Sigmoid colon (tissue), 6 donors: ENCODE measurements at regions not wholly inside any gene's neighbourhood (a gene's known extent, or its start where the extent isn't known, plus 50 kb on each side); places are given as distances from the start of the nearest gene placed in this dataset.
"Not testable (repeated sequence)": the region's sequence is repeated elsewhere in the genome, so short reads cannot be mapped to it uniquely, and the experiment has no call there.

Experiments used
- DNase-seq: peaks from one replicate; pipeline ENCODE4 v3.0.0-alpha.2; 2019
- H3K27ac ChIP-seq, 4 donors: fragments of 200-600 bp; sonication (generic); one replicate each; pipeline ENCODE4 v1.5.1; 2016 to 2019; ENCODE audit warnings: mild to moderate bottlenecking in 1 of 4
- H3K27me3 ChIP-seq, 3 donors: fragments of 200-600 bp; sonication (generic); one replicate each; pipeline ENCODE4 v1.5.1; 2019; ENCODE audit warnings: mild to moderate bottlenecking in 1 of 3
- H3K36me3 ChIP-seq, 4 donors: fragments of 200-600 bp; sonication (generic); one replicate each; pipeline ENCODE4 v1.5.1; 2016 to 2019
- H3K4me1 ChIP-seq, 4 donors: fragments of 200-600 bp; sonication (generic); one replicate each; pipeline ENCODE4 v1.5.1; 2017 to 2019
- H3K4me3 ChIP-seq, 4 donors: fragments of 200-600 bp; sonication (generic); one replicate each; pipeline ENCODE4 v1.5.1; 2017 to 2019; ENCODE audit warnings: mild to moderate bottlenecking in 2 of 4, moderate library complexity in 1 of 4
- H3K9me3 ChIP-seq, 4 donors: fragments of 200-600 bp in 3 of 4; sonication (generic) in 3 of 4; one replicate each; pipeline versions ENCODE4 v1.5.1 to v1.6.1; 2013 to 2019
- CTCF ChIP-seq, 4 experiments: fragments of 450-650 bp in 3 of 4; fragments of 200-600 bp in 1 of 4; IDR thresholded peaks; one replicate each; pipeline ENCODE4 v1.5.1; 2016 to 2019; ENCODE audit warnings: antibody characterized with exemption in 4 of 4, mild to moderate bottlenecking in 3 of 4, moderate library complexity in 2 of 4
- EP300 ChIP-seq, 4 donors: sonication (generic); formaldehyde crosslinking; IDR thresholded peaks; one replicate each; pipeline ENCODE4 v1.6.1; 2017; ENCODE audit warnings: antibody characterized with exemption in 4 of 4
- POLR2A ChIP-seq, 2 donors: fragments of 450-650 bp; IDR thresholded peaks; one replicate each; pipeline ENCODE4 v1.6.1; 2016; ENCODE audit warnings: antibody characterized with exemption in 2 of 2, mild to moderate bottlenecking in 2 of 2, moderate library complexity in 2 of 2
- POLR2AphosphoS5 ChIP-seq, 4 donors: sonication (generic); formaldehyde crosslinking; IDR thresholded peaks; one replicate each; pipeline ENCODE4 v1.6.1; 2017; ENCODE audit warnings: antibody characterized with exemption in 4 of 4
- WGBS, 2 donors: extraction: QIAGEN DNeasy Blood & Tissue Kit; methylation state at CpG; one replicate each; pipeline ENCODE4 v1.1.7; 2013; 5-methylcytosine and 5-hydroxymethylcytosine counted together
- intact Hi-C: fragments of 100-400 bp; cut with DNase I; formaldehyde crosslinking; loops from one replicate; pipeline ENCODE4 v1.15.1; 2023
- donor health status: healthy with polysubstance abuse.
- donor health status: healthy.

DNA sequence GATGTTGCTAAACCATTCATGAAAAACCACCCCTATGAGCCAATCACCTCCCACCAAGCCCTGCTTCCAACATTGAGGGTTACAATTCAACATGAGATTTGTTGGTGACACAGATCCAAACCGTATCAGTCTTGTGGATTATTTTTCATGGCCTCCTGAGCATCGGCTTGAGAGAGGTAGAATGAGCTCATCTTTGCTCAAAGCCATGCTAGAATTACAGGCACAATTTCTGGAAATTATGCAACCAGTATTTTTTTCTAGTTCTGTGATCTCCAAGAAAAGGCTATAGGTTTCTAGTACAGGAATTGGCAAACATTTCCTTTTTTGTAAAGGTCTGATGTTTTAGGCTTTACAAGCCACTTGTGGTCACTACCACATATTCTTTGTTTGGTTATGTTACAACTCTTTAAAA, 219.4 kb downstream of the DUSP10 start:
- no peak overlapping the region for H3K27ac ChIP-seq
- no peaks in the 10 kb centered on the region for H3K36me3 ChIP-seq
- 77 to 84% methylated on average over 2 of the region's 2 CpGs for WGBS, 2 donors
- DNase-seq: no peak
- no peaks in the 10 kb centered on the region for H3K27me3 ChIP-seq
- no peaks in the 10 kb centered on the region for H3K9me3 ChIP-seq
- intact Hi-C loops: loop anchor here (1.0 kb wide), 1 partner anchor 33 kb away; no protein-coding TSS in a partner anchor
- TF ChIP-seq POLR2AphosphoS5 (IDR thresholded peaks at IDR 0.05): no peak
- TF ChIP-seq EP300 (IDR thresholded peaks at IDR 0.05): no peak
- TF ChIP-seq POLR2A (IDR thresholded peaks at IDR 0.05): no peak
- TF ChIP-seq CTCF (IDR thresholded peaks at IDR 0.05): no peak
- no peak overlapping the region for H3K4me3 ChIP-seq
- no peaks in the 10 kb centered on the region for H3K4me1 ChIP-seq

GRCh38 chr1:221525749-221526148, 216.1 kb downstream of the DUSP10 start:
- Histone ChIP-seq H3K9me3 (no peaks in the 10 kb centered on the region), H3K4me1 (no peaks in the 10 kb centered on the region), H3K27me3 (no peaks in the 10 kb centered on the region), H3K4me3 (no peak overlapping the region), H3K36me3 (no peaks in the 10 kb centered on the region), H3K27ac (no peak overlapping the region)
- TF ChIP-seq CTCF (IDR thresholded peaks at IDR 0.05) (no peak), POLR2A (IDR thresholded peaks at IDR 0.05) (no peak), EP300 (IDR thresholded peaks at IDR 0.05) (no peak), POLR2AphosphoS5 (IDR thresholded peaks at IDR 0.05) (no peak)
- no peak for DNase-seq
- intact Hi-C loops: no loop called here
- WGBS, 2 donors: 50 to 76% methylated on average over 2 of the region's 2 CpGs

GRCh38 chr1:221527302-221527701, 214.6 kb downstream of the DUSP10 start:
- intact Hi-C loops: no loop called here
- 61 to 72% methylated on average over 3 of the region's 3 CpGs for WGBS, 2 donors

GRCh38 chr1:221527886-221528624, 213.8 kb downstream of the DUSP10 start:
- WGBS, 2 donors: 62 to 86% methylated on average over 3 of the region's 3 CpGs
- TF ChIP-seq POLR2AphosphoS5 (IDR thresholded peaks at IDR 0.05) (no peak), EP300 (IDR thresholded peaks at IDR 0.05) (no peak), CTCF (IDR thresholded peaks at IDR 0.05) (no peak), POLR2A (IDR thresholded peaks at IDR 0.05) (no peak)
- Histone ChIP-seq H3K4me1 (no peaks in the 10 kb centered on the region), H3K4me3 (no peak overlapping the region), H3K27me3 (no peaks in the 10 kb centered on the region), H3K36me3 (no peaks in the 10 kb centered on the region), H3K27ac (no peak overlapping the region), H3K9me3 (no peaks in the 10 kb centered on the region)
- intact Hi-C loops: no loop called here
- DNase-seq: no peak

More at GRCh38 chr1:221527302-221527701, 214.6 kb downstream of the DUSP10 start:
- DNase-seq: no peak
- Histone ChIP-seq H3K4me3 (no peak overlapping the region), H3K27me3 (no peaks in the 10 kb centered on the region), H3K27ac (no peak overlapping the region), H3K36me3 (no peaks in the 10 kb centered on the region), H3K9me3 (no peaks in the 10 kb centered on the region), H3K4me1 (no peaks in the 10 kb centered on the region)
- TF ChIP-seq CTCF (IDR thresholded peaks at IDR 0.05) (no peak), EP300 (IDR thresholded peaks at IDR 0.05) (no peak), POLR2AphosphoS5 (IDR thresholded peaks at IDR 0.05) (no peak), POLR2A (IDR thresholded peaks at IDR 0.05) (no peak)

- DNase-seq, H3K36me3 ChIP-seq, H3K4me3 ChIP-seq, H3K27ac ChIP-seq, H3K27me3 ChIP-seq, H3K9me3 ChIP-seq, H3K4me1 ChIP-seq, intact Hi-C loops: not testable (repeated sequence)
- 82 to 85% methylated on average over 1 of the region's 1 CpG for WGBS, 2 donors
Observed at GRCh38 chr1:221530159-221530558, 211.7 kb downstream of the DUSP10 start.
